Uterus (tissue), 2 donors: ENCODE measurements at regions not wholly inside any gene's neighbourhood (a gene's known extent, or its start where the extent isn't known, plus 50 kb on each side); places are given as distances from the start of the nearest gene placed in this dataset.

Experiments
- CTCF ChIP-seq, 4 experiments: fragments of 200-600 bp in 2 of 4; fragments of 450-650 bp in 2 of 4; sonication (generic) in 2 of 4; IDR thresholded peaks; one replicate each; pipeline ENCODE4 v1.5.1; 2016 to 2019; ENCODE audit warnings: antibody characterized with exemption in 4 of 4, mild to moderate bottlenecking in 2 of 4, moderate library complexity in 1 of 4
- POLR2A ChIP-seq, 2 donors: fragments of 450-650 bp; IDR thresholded peaks; one replicate each; pipeline ENCODE4 v1.6.1; 2016; ENCODE audit warnings: antibody characterized with exemption in 2 of 2, mild to moderate bottlenecking in 1 of 2, moderate library complexity in 1 of 2

- no peak for TF ChIP-seq CTCF (IDR thresholded peaks at IDR 0.05)
- TF ChIP-seq POLR2A (IDR thresholded peaks at IDR 0.05) = no peak
Measured at GRCh38 chr2:128370468-128371247, 52.0 kb upstream of the HS6ST1 start.
